ENCODE measurements at regions not wholly inside any gene's neighbourhood (a gene's known extent, or its start where the extent isn't known, plus 50 kb on each side); places are given as distances from the start of the nearest gene placed in this dataset.

- TF ChIP-seq CTCF (optimal IDR thresholded peaks at IDR 0.05 in 1 of 3, IDR thresholded peaks at IDR 0.05 in 1 of 3, conservative IDR thresholded peaks at IDR 0.05 in 1 of 3; ENCODE audit: extremely low read depth in 1 of 3, insufficient read depth in 2 of 3, low read length in 3 of 3), result no peak
- no peak for TF ChIP-seq EZH2 (IDR thresholded peaks at IDR 0.05; ENCODE audit: low read length)
Measured at GRCh38 chr12:116450406-116450910, 108.7 kb upstream of the MAP1LC3B2 start.
